Epithelial cell of esophagus (primary cell): ENCODE measurements at regions not wholly inside any gene's neighbourhood (a gene's known extent, or its start where the extent isn't known, plus 50 kb on each side); places are given as distances from the start of the nearest gene placed in this dataset.

ENCODE experiments used
- DNase-seq: peaks from one replicate; pipeline ENCODE4 v3.0.0; 2010; ENCODE audit warnings: low read depth
- H3K4me3 ChIP-seq: 2 replicates; pipeline ENCODE4 v1.5.1; 2011; ENCODE audit warnings: mild to moderate bottlenecking, low read length, control low read depth
- TF ChIP-seq, protein P1 (sequence below): IDR thresholded peaks from 2 replicates; pipeline ENCODE4 v1.5.1; 2011; ENCODE audit warnings: low read depth, mild to moderate bottlenecking, low read length, control low read depth, inconsistent platforms; ENCODE audit not compliant: insufficient read depth; ENCODE audit errors: missing control alignments

DNA sequence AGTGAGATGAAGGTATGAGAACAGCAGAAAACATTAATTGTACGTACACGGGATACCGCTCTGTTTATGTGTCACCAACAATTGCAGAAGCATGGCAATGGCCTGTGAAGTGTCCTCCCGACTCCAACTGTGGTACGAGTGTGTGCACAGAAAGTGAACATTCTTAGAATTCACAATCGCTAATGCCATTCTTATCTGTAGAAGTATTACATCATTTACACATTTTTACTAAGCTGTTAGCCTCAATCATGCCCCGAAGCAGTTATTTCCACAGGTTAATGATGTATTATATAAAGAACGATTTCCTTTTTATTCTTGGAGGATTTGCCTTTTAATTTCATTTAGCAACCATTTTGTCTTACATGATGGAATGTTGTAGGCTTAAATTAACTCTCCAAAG lies 103.4 kb downstream of the EVX1 start:
- no peak for DNase-seq
- H3K4me3 ChIP-seq = no peak overlapping the region
- TF ChIP-seq, protein P1, sequence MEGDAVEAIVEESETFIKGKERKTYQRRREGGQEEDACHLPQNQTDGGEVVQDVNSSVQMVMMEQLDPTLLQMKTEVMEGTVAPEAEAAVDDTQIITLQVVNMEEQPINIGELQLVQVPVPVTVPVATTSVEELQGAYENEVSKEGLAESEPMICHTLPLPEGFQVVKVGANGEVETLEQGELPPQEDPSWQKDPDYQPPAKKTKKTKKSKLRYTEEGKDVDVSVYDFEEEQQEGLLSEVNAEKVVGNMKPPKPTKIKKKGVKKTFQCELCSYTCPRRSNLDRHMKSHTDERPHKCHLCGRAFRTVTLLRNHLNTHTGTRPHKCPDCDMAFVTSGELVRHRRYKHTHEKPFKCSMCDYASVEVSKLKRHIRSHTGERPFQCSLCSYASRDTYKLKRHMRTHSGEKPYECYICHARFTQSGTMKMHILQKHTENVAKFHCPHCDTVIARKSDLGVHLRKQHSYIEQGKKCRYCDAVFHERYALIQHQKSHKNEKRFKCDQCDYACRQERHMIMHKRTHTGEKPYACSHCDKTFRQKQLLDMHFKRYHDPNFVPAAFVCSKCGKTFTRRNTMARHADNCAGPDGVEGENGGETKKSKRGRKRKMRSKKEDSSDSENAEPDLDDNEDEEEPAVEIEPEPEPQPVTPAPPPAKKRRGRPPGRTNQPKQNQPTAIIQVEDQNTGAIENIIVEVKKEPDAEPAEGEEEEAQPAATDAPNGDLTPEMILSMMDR = no peak

DNA sequence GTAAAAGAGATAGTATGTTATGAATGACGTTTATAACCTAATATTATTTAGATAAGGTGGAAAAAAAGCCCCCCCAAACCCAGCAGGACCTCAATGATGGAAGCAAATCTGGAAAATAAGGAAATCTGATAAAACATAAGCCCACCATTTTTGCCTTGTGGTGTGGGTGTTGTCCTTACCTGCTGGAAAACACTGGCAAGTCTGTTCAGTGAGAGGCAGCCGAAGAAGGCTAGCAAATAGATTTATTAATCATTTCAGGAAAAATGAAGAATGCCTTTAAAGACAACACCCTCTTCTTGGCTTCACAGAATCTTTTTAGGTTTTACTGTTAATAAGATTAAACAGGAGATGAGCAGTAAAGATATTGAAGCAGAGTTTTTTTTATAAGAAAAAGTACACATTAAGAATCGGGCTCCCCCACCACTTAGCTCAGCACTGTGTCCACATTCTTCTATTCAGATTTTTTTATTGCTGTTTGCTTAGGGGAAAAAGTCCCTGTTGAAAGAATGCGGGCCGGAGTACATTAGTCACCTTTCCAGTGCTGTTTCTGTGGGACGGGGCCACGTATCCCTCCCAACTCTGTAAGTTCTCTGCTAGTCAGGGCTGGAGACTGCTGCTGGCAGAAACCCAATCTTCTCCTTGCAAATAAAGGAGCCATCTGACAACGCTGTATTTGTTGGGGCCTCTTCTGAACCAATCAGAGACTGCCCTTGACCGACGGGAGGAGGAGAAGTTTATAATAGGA lies 104.1 kb downstream of the EVX1 start:
- peak; percentile 95 for DNase-seq
- TF ChIP-seq, protein P1 = no peak
- no peak overlapping the region for H3K4me3 ChIP-seq

DNA sequence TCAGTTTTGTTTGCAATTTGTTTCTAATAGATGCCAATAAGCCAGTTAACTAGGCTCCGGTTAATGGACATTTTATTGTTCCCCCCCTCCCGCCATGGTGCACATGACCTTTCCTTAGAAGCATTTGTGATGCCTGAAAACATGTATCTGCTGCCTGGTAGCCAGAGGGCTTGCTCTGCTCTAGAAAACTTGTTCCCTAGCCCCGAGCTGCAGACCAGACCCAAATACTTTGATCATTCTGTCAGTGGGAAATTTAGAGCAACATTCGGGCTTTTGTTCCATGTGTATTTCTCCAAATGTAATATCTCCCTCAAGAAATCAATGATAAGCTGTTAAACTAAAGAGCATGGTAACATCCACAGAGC lies 104.7 kb downstream of the EVX1 start:
- DNase-seq = no peak
- H3K4me3 ChIP-seq = no peak overlapping the region
- TF ChIP-seq, protein P1 = no peak

DNA sequence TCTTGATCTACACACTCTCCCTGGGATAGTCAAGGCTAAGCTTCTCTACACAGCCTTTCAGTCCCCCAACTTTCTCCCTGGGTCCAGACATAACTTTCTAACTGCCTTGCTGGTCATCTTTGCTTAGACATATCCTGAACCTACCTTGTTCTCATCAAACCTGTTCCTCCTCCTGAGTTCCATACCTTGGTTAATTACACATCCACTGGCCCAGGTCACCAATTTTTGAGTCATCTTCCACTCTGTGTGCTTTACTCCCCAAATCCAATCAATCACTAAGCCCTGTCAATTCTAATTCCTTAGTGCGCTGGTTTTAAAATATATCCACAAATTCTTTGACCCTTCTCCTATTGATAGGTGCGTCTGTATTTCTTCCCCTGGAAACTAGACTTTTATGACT lies 107.0 kb downstream of the EVX1 start:
- DNase-seq = peak; percentile 32
- TF ChIP-seq, protein P1 = no peak
- H3K4me3 ChIP-seq = no peak overlapping the region

DNA sequence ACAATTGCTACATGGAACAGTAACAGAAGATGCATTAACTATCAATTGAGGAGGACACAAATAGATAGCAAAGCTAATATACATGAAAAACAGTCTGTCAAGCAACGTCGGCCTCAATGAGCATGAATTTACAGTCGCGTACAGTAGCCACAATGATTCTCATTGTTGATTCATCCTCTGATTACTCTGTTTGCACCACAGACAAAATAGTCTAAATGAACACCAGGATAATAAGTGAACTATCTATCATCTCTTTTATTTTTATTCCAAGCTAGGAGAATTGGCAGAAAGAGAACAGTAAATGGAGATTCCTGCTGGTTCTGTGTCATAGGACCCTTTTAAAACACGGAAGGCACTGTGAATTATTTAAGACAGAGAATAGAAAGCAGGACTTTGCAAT lies 108.5 kb downstream of the EVX1 start:
- TF ChIP-seq, protein P1 = no peak
- no peak overlapping the region for H3K4me3 ChIP-seq
- no peak for DNase-seq

DNA sequence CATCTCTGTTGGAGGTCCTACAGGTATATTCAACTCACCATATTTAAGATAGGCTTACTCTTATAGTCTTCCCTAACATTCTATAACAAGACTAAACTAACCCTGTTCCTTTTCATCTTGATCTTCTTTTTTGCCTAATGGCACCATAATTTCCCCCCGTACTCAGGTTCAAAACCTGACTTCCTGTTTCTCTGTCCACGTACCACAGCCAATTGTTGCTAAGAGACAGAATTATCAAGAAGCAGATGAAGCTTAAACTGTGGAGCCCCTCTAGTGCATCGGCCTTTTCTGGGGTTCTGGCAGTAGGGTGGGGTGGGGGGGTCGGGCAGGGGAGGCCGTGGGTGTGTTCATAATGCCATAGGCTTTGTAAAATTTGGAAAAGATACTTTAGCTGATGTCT lies 109.2 kb downstream of the EVX1 start:
- TF ChIP-seq, protein P1 = no peak
- no peak for DNase-seq
- H3K4me3 ChIP-seq = no peak overlapping the region

DNA sequence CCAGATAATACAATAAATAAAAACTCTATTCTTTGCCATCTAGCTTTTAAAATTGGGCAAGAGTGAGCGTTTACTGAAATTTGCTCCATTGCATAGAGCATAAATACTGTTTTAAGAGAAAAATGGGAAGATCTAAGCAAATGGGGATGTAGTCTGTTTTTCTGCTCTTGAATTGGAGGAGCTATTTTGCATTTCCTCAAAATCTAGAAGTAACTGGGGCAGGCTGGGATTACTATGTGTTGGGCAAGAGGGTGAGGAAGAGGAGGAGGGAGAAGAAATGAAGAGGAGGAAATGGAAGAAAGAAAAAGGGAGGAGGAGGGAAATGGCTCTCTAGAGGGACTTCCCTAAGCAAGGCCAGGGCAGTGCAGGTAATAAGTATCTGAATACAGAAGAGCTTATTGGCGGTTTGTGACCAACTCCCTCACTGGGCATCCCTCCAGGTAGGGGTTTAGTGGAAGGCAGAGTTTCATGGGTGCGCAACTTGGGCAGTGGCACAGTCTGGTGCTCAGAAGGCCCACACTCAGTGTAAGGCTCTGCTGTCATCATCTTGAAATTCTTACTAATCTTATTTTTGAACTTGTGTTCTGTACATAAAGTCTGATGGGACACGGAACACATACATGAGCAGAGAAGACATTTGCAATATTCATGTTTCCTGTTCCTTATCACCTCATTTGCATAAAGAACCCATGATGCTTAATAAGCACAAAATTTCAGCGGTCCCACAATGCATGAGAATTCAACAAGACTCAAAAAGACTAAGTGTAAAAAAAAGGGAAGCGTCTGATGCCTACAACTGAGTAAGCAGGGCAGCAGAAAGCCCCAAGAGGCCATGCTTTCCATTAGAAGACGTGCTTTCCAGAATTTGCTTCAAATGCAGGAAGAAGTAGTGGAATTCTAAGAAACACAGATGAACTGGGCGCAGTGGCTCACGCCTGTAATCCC lies 116.9 kb downstream of the EVX1 start:
- no peak for DNase-seq
- no peak overlapping the region for H3K4me3 ChIP-seq
- TF ChIP-seq, protein P1 = no peak
